GM10248 (cell line): ENCODE measurements at regions not wholly inside any gene's neighbourhood (a gene's known extent, or its start where the extent isn't known, plus 50 kb on each side); places are given as distances from the start of the nearest gene placed in this dataset.

Experiments
- CTCF ChIA-PET: fragments of 300-600 bp; sonication (Branson Sonifier 250); formaldehyde crosslinking; extraction: SDS; loops from one replicate; lab custom pipeline; 2021; ENCODE audit warnings: antibody characterized with exemption; lab: Yijun Ruan, JAX
- POLR2A ChIA-PET: fragments of 350-650 bp; sonication (Branson Sonifier 250); formaldehyde crosslinking; extraction: SDS; loops from one replicate; lab custom pipeline; 2020; ENCODE audit warnings: antibody characterized with exemption; lab: Yijun Ruan, JAX
- DNase-seq: peaks from one replicate; pipeline ENCODE4 v3.0.0; 2012; ENCODE audit errors: extremely low spot score
- CTCF ChIP-seq: IDR thresholded peaks from 2 replicates; pipeline ENCODE4 v1.5.1; 2012; ENCODE audit warnings: mild to moderate bottlenecking, low read depth; ENCODE audit errors: extremely low read depth, missing control alignments, control extremely low read depth

GRCh38 chr20:10976051-10976450, 302.3 kb upstream of the JAG1 start:
- CTCF ChIA-PET = interaction anchor here (1.4 kb wide), 1 partner anchor 10 kb away, joined by 3 read pairs; no protein-coding TSS in a partner anchor
- DNase-seq = no peak
- no peak for TF ChIP-seq CTCF
- POLR2A ChIA-PET = no interaction called here

- no peak for TF ChIP-seq CTCF
- CTCF ChIA-PET = interaction anchor here (0.9 kb wide), 1 partner anchor 8 kb away, joined by 3 read pairs; no protein-coding TSS in a partner anchor
- POLR2A ChIA-PET = no interaction called here
- DNase-seq = no peak
Observed at GRCh38 chr20:10978019-10978702, 304.4 kb upstream of the JAG1 start.

- no peak for TF ChIP-seq CTCF
- POLR2A ChIA-PET = no interaction called here
- DNase-seq = no peak
- CTCF ChIA-PET = no interaction called here
Observed at GRCh38 chr20:10978713-10979112, 304.9 kb upstream of the JAG1 start.

GRCh38 chr20:10982692-10983091, 308.9 kb upstream of the JAG1 start:
- ChIA-PET CTCF (interaction anchor here (1.3 to 1.6 kb wide), 4 partner anchors 9 to 13 kb away, joined by 3 to 6 read pairs (median 4); no protein-coding TSS in a partner anchor), POLR2A (no interaction called here)
- no peak for TF ChIP-seq CTCF
- no peak for DNase-seq

GRCh38 chr20:10984294-10984693, 310.5 kb upstream of the JAG1 start:
- ChIA-PET POLR2A (no interaction called here), CTCF (interaction anchor here (1.5 kb wide), 1 partner anchor 11 kb away, joined by 3 read pairs; no protein-coding TSS in a partner anchor)
- TF ChIP-seq CTCF = no peak
- DNase-seq = no peak

GRCh38 chr20:10984913-10985312, 311.1 kb upstream of the JAG1 start:
- POLR2A ChIA-PET = no interaction called here
- no peak for TF ChIP-seq CTCF
- no peak for DNase-seq
- CTCF ChIA-PET = interaction anchor here (1.5 kb wide), 2 partner anchors 12 to 432 kb away, joined by 3 read pairs; no protein-coding TSS in a partner anchor
